ENCODE measurements at regions not wholly inside any gene's neighbourhood (a gene's known extent, or its start where the extent isn't known, plus 50 kb on each side); places are given as distances from the start of the nearest gene placed in this dataset.

- TF ChIP-seq POLR2AphosphoS5 (IDR thresholded peaks at IDR 0.05; ENCODE audit: low read depth) (no peak), JUNB (IDR thresholded peaks at IDR 0.05; ENCODE audit: unreplicated experiment) (no peak)
- H3K4me2 ChIP-seq: no peak overlapping the region
- no peaks in the 10 kb centered on the region for H3K27me3 ChIP-seq (ENCODE audit: insufficient read depth)
- H3F3A ChIP-seq (replicated peaks; ENCODE audit: low read depth): no peaks in the 10 kb centered on the region
- H3K27ac Mint-ChIP-seq: no peak overlapping the region
- DNase-seq (ENCODE audit: low spot score): no peak
- peaks cover 8% of the 10 kb centered on the region for H3K4me1 Mint-ChIP-seq
- H4K20me1 ChIP-seq (replicated peaks; ENCODE audit: insufficient read depth): no peaks in the 10 kb centered on the region
- H3K9me3 Mint-ChIP-seq: no peaks in the 10 kb centered on the region
- H3K27ac ChIP-seq (ENCODE audit: low read depth): no peak overlapping the region
- H3K27me3 Mint-ChIP-seq (ENCODE audit: insufficient read depth, low read depth, poor library complexity): peaks cover 2% of the 10 kb centered on the region
- ATAC-seq: no peak
- no peaks in the 10 kb centered on the region for H3K36me3 ChIP-seq (ENCODE audit: insufficient read depth)
- no peaks in the 10 kb centered on the region for H3K9me2 ChIP-seq (ENCODE audit: insufficient read depth)
- H3K4me1 ChIP-seq (ENCODE audit: insufficient read depth): no peaks in the 10 kb centered on the region
- no peak overlapping the region for H2AFZ ChIP-seq
- no peak overlapping the region for H3K4me3 Mint-ChIP-seq
- H3K36me3 Mint-ChIP-seq (ENCODE audit: low read depth): no peaks in the 10 kb centered on the region
- H3K4me3 ChIP-seq: no peak overlapping the region
- H3K79me2 ChIP-seq (replicated peaks; ENCODE audit: insufficient read depth): no peaks in the 10 kb centered on the region
Observed at GRCh38 chr3:168386301-168386700, 290.6 kb upstream of the GOLIM4 start.

- H3K9me2 ChIP-seq (ENCODE audit: insufficient read depth): no peaks in the 10 kb centered on the region
- H3K27me3 ChIP-seq (ENCODE audit: insufficient read depth): no peaks in the 10 kb centered on the region
- no peak overlapping the region for H3K4me3 Mint-ChIP-seq
- peaks cover 8% of the 10 kb centered on the region for H3K4me1 Mint-ChIP-seq
- H3K27ac ChIP-seq (ENCODE audit: low read depth): no peak overlapping the region
- H3K36me3 ChIP-seq (ENCODE audit: insufficient read depth): no peaks in the 10 kb centered on the region
- H3K4me2 ChIP-seq: no peak overlapping the region
- no peak overlapping the region for H3K4me3 ChIP-seq
- H2AFZ ChIP-seq: no peak overlapping the region
- DNase-seq (ENCODE audit: low spot score) (peak; percentile 13), ATAC-seq (peak; percentile 85)
- H4K20me1 ChIP-seq (replicated peaks; ENCODE audit: insufficient read depth): no peaks in the 10 kb centered on the region
- peaks cover 5% of the 10 kb centered on the region for H3K27me3 Mint-ChIP-seq (ENCODE audit: insufficient read depth, low read depth, poor library complexity)
- H3K36me3 Mint-ChIP-seq (ENCODE audit: low read depth): no peaks in the 10 kb centered on the region
- H3K27ac Mint-ChIP-seq: peak overlapping the region; percentile 79; the same call in 1 of the 2 replicates
- no peaks in the 10 kb centered on the region for H3F3A ChIP-seq (replicated peaks; ENCODE audit: low read depth)
- TF ChIP-seq CTCF (conservative IDR thresholded peaks at IDR 0.05; ENCODE audit: low read depth in 2 of 2): no peak
- H3K79me2 ChIP-seq (replicated peaks; ENCODE audit: insufficient read depth): no peaks in the 10 kb centered on the region
- no peaks in the 10 kb centered on the region for H3K4me1 ChIP-seq (ENCODE audit: insufficient read depth)
- no peaks in the 10 kb centered on the region for H3K9me3 Mint-ChIP-seq
Observed at GRCh38 chr3:168384990-168385389, 289.3 kb upstream of the GOLIM4 start.

DNA sequence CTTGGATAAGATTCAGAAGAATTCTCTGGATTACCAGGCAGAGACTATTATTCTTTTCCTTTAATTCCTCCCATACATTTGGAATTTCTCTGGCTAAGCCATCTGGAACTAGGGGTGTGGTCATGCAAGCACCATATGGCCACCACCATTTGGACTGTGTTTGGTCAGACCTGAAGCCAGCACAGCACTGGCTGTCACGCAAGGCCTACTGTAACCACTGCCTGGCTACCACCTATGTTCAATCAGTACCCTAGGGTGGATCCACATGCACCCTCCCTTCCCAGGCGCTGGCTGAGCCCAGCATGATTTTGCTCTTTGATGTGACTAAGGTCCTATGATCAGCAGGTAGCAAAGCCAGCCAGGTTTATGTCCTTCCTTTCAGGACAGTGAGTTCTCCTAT is 287.8 kb upstream of the GOLIM4 start:
- Histone ChIP-seq H3K36me3 (ENCODE audit: insufficient read depth) (no peaks in the 10 kb centered on the region), H3K9me2 (ENCODE audit: insufficient read depth) (no peaks in the 10 kb centered on the region), H3K4me2 (no peak overlapping the region), H3K4me1 (ENCODE audit: insufficient read depth) (no peaks in the 10 kb centered on the region), H4K20me1 (replicated peaks; ENCODE audit: insufficient read depth) (no peaks in the 10 kb centered on the region), H3K27me3 (ENCODE audit: insufficient read depth) (no peaks in the 10 kb centered on the region), H3K27ac (ENCODE audit: low read depth) (no peak overlapping the region), H3K4me3 (no peak overlapping the region), H3K79me2 (replicated peaks; ENCODE audit: insufficient read depth) (no peaks in the 10 kb centered on the region), H2AFZ (no peak overlapping the region), H3F3A (replicated peaks; ENCODE audit: low read depth) (no peaks in the 10 kb centered on the region)
- peaks cover 8% of the 10 kb centered on the region for H3K4me1 Mint-ChIP-seq
- H3K36me3 Mint-ChIP-seq (ENCODE audit: low read depth): no peaks in the 10 kb centered on the region
- no peak overlapping the region for H3K4me3 Mint-ChIP-seq
- no peaks in the 10 kb centered on the region for H3K9me3 Mint-ChIP-seq
- ATAC-seq (no peak), DNase-seq (ENCODE audit: low spot score) (no peak)
- H3K27me3 Mint-ChIP-seq (ENCODE audit: insufficient read depth, low read depth, poor library complexity): peaks cover 7% of the 10 kb centered on the region
- H3K27ac Mint-ChIP-seq: no peak overlapping the region
- TF ChIP-seq ZNF114 (CRISPR knock-in tag; IDR thresholded peaks at IDR 0.05) (no peak), CREB1 (CRISPR knock-in tag; IDR thresholded peaks at IDR 0.05; ENCODE audit: low read depth) (no peak), EZH2 (IDR thresholded peaks at IDR 0.05; ENCODE audit: low read depth, unreplicated experiment) (no peak), ETS1 (IDR thresholded peaks at IDR 0.05) (no peak), CTCF (conservative IDR thresholded peaks at IDR 0.05; ENCODE audit: low read depth in 2 of 2) (no peak), ZNF331 (CRISPR knock-in tag; IDR thresholded peaks at IDR 0.05; ENCODE audit: low read depth) (no peak), EZH2phosphoT487 (IDR thresholded peaks at IDR 0.05; ENCODE audit: unreplicated experiment) (no peak), NANOG (IDR thresholded peaks at IDR 0.05; ENCODE audit: borderline replicate concordance) (no peak), STAT1 (IDR thresholded peaks at IDR 0.05; ENCODE audit: unreplicated experiment) (no peak), POLR2AphosphoS5 (IDR thresholded peaks at IDR 0.05; ENCODE audit: low read depth) (no peak)

All from GM23338 (cell line).